ENCODE measurements at regions not wholly inside any gene's neighbourhood (a gene's known extent, or its start where the extent isn't known, plus 50 kb on each side); places are given as distances from the start of the nearest gene placed in this dataset.

DNA sequence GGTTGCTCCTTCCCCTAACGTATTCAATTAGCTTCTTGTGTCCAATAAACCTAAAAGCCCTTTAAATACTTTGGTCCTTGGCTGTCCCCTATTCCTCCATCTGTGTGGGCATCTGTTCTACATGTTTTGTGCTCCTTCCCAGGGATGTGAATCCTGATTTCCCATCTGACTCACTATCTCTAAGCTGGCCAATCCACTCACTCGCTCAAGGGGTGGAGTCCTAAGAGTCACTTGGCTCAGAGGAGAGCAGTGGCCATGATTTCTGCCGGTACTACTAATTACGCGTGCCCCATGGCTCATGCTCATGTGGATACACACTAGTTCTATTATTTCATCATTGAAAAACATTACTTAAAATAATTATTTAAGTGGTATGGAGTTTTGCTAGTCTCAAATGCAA is 89.6 kb downstream of the TAF11L14 start:
- Histone ChIP-seq H3K4me1 (ENCODE audit: control insufficient read depth, insufficient read depth, low read length) (no peaks in the 10 kb centered on the region), H3K27ac (ENCODE audit: low read depth, low read length) (no peak overlapping the region), H3K4me3 (ENCODE audit: low read depth, low read length) (no peak overlapping the region), H3K9me3 (ENCODE audit: control insufficient read depth, insufficient read depth, low read length) (no peaks in the 10 kb centered on the region), H3K9ac (ENCODE audit: low read depth, low read length) (no peak overlapping the region), H3K27me3 (ENCODE audit: control insufficient read depth, insufficient read depth, low read length) (no peaks in the 10 kb centered on the region), H3K36me3 (ENCODE audit: control insufficient read depth, insufficient read depth, low read length) (no peaks in the 10 kb centered on the region)

DNA sequence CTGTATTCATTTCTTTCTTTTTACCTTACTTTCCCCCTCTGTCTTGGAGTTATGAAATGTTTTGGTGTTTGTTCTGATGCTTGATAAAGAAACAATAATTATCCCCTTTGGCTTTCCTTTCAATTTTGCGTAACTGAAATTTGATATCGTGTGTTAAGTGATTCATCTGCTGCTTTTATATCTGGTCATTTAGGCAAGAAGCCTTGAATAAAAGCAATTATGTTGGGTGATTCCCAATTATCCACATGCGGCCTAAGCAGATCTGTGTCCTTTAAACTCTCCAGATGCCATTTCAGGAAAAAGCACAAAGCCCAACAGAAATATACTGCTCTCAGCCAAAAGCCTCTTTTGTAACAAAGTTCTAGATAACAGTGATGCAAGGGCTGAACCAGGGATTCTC is 92.8 kb downstream of the TAF11L14 start:
- H3K27ac ChIP-seq (ENCODE audit: low read depth, low read length), result no peak overlapping the region
- H3K36me3 ChIP-seq (ENCODE audit: control insufficient read depth, insufficient read depth, low read length), result no peaks in the 10 kb centered on the region
- H3K4me3 ChIP-seq (ENCODE audit: low read depth, low read length), result no peak overlapping the region
- H3K9me3 ChIP-seq (ENCODE audit: control insufficient read depth, insufficient read depth, low read length), result no peaks in the 10 kb centered on the region
- H3K4me1 ChIP-seq (ENCODE audit: control insufficient read depth, insufficient read depth, low read length), result no peaks in the 10 kb centered on the region
- H3K27me3 ChIP-seq (ENCODE audit: control insufficient read depth, insufficient read depth, low read length), result no peaks in the 10 kb centered on the region
- H3K9ac ChIP-seq (ENCODE audit: low read depth, low read length), result no peak overlapping the region

DNA sequence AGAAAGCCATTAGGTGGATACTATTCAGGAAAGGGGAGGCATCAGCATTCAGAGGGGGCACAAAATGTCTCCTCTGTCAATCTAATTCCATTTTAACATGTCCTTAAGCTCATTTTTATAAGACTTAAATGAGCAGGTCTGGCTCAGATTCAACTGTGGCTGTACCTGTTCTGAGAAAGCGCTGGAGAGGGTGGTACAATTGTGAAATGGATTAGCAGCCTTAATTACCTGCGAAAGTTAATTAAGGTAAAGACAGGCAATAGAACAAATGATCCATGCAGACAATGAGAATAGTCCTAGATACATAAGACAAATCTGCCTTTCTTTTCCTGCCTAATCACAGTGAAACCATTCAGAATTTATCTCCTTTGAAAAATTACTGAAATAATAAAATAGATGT is 96.2 kb downstream of the TAF11L14 start:
- Histone ChIP-seq H3K27me3 (ENCODE audit: control insufficient read depth, insufficient read depth, low read length) (no peaks in the 10 kb centered on the region), H3K4me3 (ENCODE audit: low read depth, low read length) (no peak overlapping the region), H3K27ac (ENCODE audit: low read depth, low read length) (no peak overlapping the region), H3K9me3 (ENCODE audit: control insufficient read depth, insufficient read depth, low read length) (no peaks in the 10 kb centered on the region), H3K4me1 (ENCODE audit: control insufficient read depth, insufficient read depth, low read length) (no peaks in the 10 kb centered on the region), H3K9ac (ENCODE audit: low read depth, low read length) (no peak overlapping the region), H3K36me3 (ENCODE audit: control insufficient read depth, insufficient read depth, low read length) (no peaks in the 10 kb centered on the region)

DNA sequence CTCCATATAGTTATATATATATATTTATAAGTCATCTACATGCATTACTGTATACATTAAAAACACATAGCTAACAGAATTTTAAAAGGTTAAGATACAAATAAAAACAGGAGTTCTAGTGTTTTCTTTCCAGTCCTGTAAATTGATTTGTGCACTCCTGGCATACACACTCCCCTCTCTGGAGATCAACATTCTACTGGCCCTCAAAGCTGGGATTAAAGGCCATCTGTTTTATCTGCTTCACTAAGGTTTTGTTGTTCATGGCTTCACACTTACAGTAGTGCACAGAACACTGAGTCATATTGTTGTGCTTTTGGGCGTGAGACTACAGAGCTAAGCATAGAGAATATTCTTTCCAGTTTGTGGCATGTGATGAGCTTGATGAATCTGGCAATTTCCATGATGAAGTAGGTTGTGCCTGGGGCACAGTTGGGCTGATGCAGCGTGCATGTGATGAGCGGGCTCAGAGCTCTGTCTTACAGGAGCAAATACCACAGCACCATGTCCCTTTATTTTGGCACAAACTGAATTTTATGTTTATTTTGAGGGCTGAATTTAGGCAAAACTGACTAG is 98.2 kb downstream of the TAF11L14 start:
- Histone ChIP-seq H3K36me3 (ENCODE audit: control insufficient read depth, insufficient read depth, low read length) (no peaks in the 10 kb centered on the region), H3K27me3 (ENCODE audit: control insufficient read depth, insufficient read depth, low read length) (no peaks in the 10 kb centered on the region), H3K9ac (ENCODE audit: low read depth, low read length) (no peak overlapping the region), H3K9me3 (ENCODE audit: control insufficient read depth, insufficient read depth, low read length) (no peaks in the 10 kb centered on the region), H3K27ac (ENCODE audit: low read depth, low read length) (no peak overlapping the region), H3K4me3 (ENCODE audit: low read depth, low read length) (no peak overlapping the region), H3K4me1 (ENCODE audit: control insufficient read depth, insufficient read depth, low read length) (no peaks in the 10 kb centered on the region)

DNA sequence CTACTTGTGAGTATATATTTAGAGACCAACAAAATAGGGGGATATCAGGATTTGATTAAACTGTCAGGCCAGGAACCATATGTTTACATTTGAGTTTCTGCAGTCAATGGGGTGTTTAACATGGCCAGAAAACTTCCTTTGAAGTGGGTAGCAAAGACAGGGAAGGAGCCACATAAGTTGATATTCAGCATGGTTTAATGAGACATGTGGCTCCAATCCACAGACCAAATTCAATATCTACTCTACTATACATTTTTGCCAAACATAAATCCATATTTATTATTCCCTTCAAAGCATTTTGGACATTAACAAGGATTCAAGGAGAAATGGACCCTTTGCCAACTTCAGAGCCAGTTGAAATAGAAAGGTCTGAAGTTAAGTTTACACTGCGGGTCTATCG is 99.8 kb downstream of the TAF11L14 start:
- Histone ChIP-seq H3K4me1 (ENCODE audit: control insufficient read depth, insufficient read depth, low read length) (no peaks in the 10 kb centered on the region), H3K9ac (ENCODE audit: low read depth, low read length) (no peak overlapping the region), H3K4me3 (ENCODE audit: low read depth, low read length) (no peak overlapping the region), H3K27ac (ENCODE audit: low read depth, low read length) (no peak overlapping the region), H3K27me3 (ENCODE audit: control insufficient read depth, insufficient read depth, low read length) (no peaks in the 10 kb centered on the region), H3K9me3 (ENCODE audit: control insufficient read depth, insufficient read depth, low read length) (no peaks in the 10 kb centered on the region), H3K36me3 (ENCODE audit: control insufficient read depth, insufficient read depth, low read length) (no peaks in the 10 kb centered on the region)

DNA sequence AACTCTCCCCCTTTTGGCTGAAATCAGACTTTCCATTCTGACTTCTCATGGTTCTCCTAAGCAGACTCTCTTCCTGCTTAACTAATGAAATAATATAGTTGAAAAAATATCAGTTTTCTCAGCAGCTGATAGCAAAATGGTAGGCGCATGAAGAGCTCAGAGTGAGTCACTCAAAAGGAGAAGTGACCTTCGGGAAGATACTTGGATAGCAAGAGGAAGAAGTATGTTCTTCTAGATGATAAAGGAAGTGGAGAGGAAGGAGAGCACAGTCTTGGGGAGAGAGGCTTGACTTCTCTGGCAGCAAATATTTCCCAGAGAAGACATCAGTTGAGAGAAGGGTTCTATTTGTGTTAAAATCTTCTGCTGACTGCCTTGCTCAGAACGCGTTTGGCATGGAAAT is 101.5 kb downstream of the TAF11L14 start:
- H3K4me1 ChIP-seq (ENCODE audit: control insufficient read depth, insufficient read depth, low read length), result no peaks in the 10 kb centered on the region
- H3K9ac ChIP-seq (ENCODE audit: low read depth, low read length), result no peak overlapping the region
- H3K36me3 ChIP-seq (ENCODE audit: control insufficient read depth, insufficient read depth, low read length), result no peaks in the 10 kb centered on the region
- H3K9me3 ChIP-seq (ENCODE audit: control insufficient read depth, insufficient read depth, low read length), result no peaks in the 10 kb centered on the region
- no peak overlapping the region for H3K4me3 ChIP-seq (ENCODE audit: low read depth, low read length)
- H3K27ac ChIP-seq (ENCODE audit: low read depth, low read length), result no peak overlapping the region
- no peaks in the 10 kb centered on the region for H3K27me3 ChIP-seq (ENCODE audit: control insufficient read depth, insufficient read depth, low read length)

DNA sequence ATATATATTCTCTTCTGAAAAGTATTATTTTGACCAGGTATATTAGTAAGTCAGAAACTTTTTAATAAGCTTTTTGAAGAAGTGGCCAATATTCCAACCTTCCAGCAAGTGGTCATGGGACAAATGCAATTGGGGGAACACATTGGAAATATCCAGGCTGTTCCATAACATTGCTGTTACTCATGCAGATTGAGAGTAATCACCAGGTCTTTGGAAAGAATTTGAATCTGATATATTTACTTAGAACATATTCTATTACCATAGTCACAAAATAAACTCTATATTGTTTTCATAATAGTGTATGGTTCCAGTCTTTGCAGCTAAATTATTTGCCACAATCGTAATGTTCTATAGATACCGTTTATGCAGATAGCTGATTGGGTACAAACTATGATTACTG is 102.8 kb downstream of the TAF11L14 start:
- Histone ChIP-seq H3K36me3 (ENCODE audit: control insufficient read depth, insufficient read depth, low read length) (no peaks in the 10 kb centered on the region), H3K9ac (ENCODE audit: low read depth, low read length) (no peak overlapping the region), H3K27me3 (ENCODE audit: control insufficient read depth, insufficient read depth, low read length) (no peaks in the 10 kb centered on the region), H3K4me1 (ENCODE audit: control insufficient read depth, insufficient read depth, low read length) (no peaks in the 10 kb centered on the region), H3K4me3 (ENCODE audit: low read depth, low read length) (no peak overlapping the region), H3K9me3 (ENCODE audit: control insufficient read depth, insufficient read depth, low read length) (no peaks in the 10 kb centered on the region), H3K27ac (ENCODE audit: low read depth, low read length) (no peak overlapping the region)

DNA sequence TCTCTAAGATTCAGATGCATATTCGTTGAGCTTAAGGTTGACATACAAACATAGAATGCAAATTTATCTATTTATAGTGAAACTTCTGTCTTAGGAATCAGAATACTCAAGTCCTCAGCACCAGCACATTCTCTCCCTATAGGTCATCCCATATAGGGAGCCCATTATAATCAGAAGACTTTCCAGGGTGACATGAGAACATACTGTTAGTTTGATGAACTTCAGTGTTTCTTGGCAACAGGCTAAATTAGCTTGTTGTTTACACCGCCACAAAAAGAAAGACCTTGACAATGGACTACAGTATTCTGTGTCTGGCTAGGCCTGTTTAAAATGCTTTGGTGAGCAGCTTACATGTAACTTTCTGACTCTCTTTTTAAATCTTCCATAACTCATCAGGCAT is 104.2 kb downstream of the TAF11L14 start:
- Histone ChIP-seq H3K9me3 (ENCODE audit: control insufficient read depth, insufficient read depth, low read length) (no peaks in the 10 kb centered on the region), H3K4me1 (ENCODE audit: control insufficient read depth, insufficient read depth, low read length) (no peaks in the 10 kb centered on the region), H3K4me3 (ENCODE audit: low read depth, low read length) (no peak overlapping the region), H3K27ac (ENCODE audit: low read depth, low read length) (no peak overlapping the region), H3K9ac (ENCODE audit: low read depth, low read length) (no peak overlapping the region), H3K36me3 (ENCODE audit: control insufficient read depth, insufficient read depth, low read length) (no peaks in the 10 kb centered on the region), H3K27me3 (ENCODE audit: control insufficient read depth, insufficient read depth, low read length) (no peaks in the 10 kb centered on the region)

DNA sequence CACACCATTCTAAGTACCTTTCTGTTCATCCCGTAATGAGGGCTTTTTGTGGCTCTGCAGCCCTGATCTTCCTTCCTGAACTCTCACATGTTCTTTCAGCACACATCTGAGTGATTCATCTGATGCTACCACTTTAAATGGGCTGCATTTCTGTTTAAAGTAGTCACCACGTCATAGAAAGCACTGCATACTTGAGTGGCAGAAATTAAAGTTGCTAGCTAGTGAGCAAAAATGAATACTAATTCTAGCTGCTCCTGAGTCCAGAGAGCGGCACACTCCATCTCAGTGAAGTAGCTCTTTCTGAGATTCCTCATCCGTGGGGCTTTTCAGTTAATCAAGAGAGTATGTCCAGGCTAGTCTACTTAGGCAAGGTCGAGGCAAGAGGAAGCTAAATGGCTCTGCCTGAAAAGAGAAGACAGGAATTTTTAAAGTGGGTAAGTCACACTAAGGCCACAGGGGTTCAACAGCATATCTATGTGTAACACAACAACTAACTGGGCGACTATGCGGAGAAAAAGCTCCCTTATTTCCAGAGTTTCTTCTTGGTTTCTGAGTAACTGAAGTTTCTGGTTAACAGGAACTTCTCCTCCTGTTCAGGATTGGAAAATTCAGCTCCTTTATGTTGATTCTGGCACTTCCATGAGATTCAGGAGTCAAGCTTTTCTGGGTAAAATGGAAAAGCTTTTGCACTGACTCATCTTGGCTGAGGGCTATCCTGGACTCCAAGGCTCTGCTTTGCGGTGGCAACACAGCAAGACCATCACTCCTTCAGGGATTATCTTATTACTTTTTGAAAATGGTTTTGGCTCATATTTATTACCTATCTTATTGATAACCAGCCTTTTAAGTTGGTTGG is 109.5 kb downstream of the TAF11L14 start:
- Histone ChIP-seq H3K9me3 (ENCODE audit: control insufficient read depth, insufficient read depth, low read length) (no peaks in the 10 kb centered on the region), H3K27me3 (ENCODE audit: control insufficient read depth, insufficient read depth, low read length) (no peaks in the 10 kb centered on the region), H3K9ac (ENCODE audit: low read depth, low read length) (no peak overlapping the region), H3K36me3 (ENCODE audit: control insufficient read depth, insufficient read depth, low read length) (no peaks in the 10 kb centered on the region), H3K27ac (ENCODE audit: low read depth, low read length) (no peak overlapping the region), H3K4me1 (ENCODE audit: control insufficient read depth, insufficient read depth, low read length) (no peaks in the 10 kb centered on the region), H3K4me3 (ENCODE audit: low read depth, low read length) (no peak overlapping the region)

DNA sequence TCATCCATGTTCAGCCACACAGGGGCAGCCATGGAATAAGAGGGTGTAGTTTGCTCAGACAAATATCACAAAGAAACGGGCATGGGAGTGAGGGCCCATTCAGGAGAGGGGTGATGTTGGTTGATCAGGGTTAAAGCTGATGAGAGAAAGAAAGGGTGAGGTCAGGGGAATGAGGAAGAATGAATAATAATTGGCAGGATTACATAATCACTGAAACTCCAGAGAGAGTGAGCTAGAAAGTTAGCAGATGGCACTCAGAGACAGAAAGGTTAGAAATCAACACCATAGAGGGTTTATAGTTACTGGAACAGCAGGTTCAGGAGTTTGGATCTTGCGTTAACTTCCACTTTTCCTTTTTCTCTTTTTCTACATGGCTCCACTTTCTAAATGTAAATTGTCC is 113.9 kb downstream of the TAF11L14 start:
- Histone ChIP-seq H3K9me3 (ENCODE audit: control insufficient read depth, insufficient read depth, low read length) (no peaks in the 10 kb centered on the region), H3K27ac (ENCODE audit: low read depth, low read length) (no peak overlapping the region), H3K9ac (ENCODE audit: low read depth, low read length) (no peak overlapping the region), H3K4me3 (ENCODE audit: low read depth, low read length) (no peak overlapping the region), H3K4me1 (ENCODE audit: control insufficient read depth, insufficient read depth, low read length) (no peaks in the 10 kb centered on the region), H3K27me3 (ENCODE audit: control insufficient read depth, insufficient read depth, low read length) (no peaks in the 10 kb centered on the region), H3K36me3 (ENCODE audit: control insufficient read depth, insufficient read depth, low read length) (no peaks in the 10 kb centered on the region)

DNA sequence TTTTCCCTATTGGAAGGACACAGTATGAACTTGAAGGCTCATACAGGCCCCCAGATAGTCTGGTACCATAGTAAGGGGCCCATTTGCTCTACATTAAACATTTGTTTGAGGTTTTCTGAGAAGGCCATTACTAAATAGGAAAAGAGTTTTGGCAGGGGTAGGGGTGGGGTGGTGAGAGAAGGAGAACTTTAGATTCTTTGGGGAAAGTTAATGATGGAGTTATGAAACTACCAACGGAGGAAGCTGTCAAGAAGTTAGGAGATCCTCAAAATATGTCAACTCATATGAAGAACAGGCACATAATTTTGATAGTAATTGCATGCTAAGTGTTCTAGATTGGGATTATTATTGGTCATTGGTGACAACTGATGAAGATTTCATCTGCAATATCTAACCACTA is 114.7 kb downstream of the TAF11L14 start:
- H3K36me3 ChIP-seq (ENCODE audit: control insufficient read depth, insufficient read depth, low read length), result no peaks in the 10 kb centered on the region
- H3K4me1 ChIP-seq (ENCODE audit: control insufficient read depth, insufficient read depth, low read length), result no peaks in the 10 kb centered on the region
- no peaks in the 10 kb centered on the region for H3K9me3 ChIP-seq (ENCODE audit: control insufficient read depth, insufficient read depth, low read length)
- no peak overlapping the region for H3K9ac ChIP-seq (ENCODE audit: low read depth, low read length)
- no peaks in the 10 kb centered on the region for H3K27me3 ChIP-seq (ENCODE audit: control insufficient read depth, insufficient read depth, low read length)
- H3K4me3 ChIP-seq (ENCODE audit: low read depth, low read length), result no peak overlapping the region
- no peak overlapping the region for H3K27ac ChIP-seq (ENCODE audit: low read depth, low read length)
